Liver (tissue), 8 donors: ENCODE measurements at regions not wholly inside any gene's neighbourhood (a gene's known extent, or its start where the extent isn't known, plus 50 kb on each side); places are given as distances from the start of the nearest gene placed in this dataset.

Source experiments
- DNase-seq: peaks from one replicate; pipeline ENCODE4 v3.0.0-alpha.2; 2017; ENCODE audit warnings: low spot score
- H3K27ac ChIP-seq, 2 donors: one replicate each; pipeline ENCODE4 v1.7.0; 2013; ENCODE audit warnings: inconsistent platforms in 2 of 2, low read length in 2 of 2, control low read depth in 1 of 2, low read depth in 1 of 2, mild to moderate bottlenecking in 1 of 2
- H3K27me3 ChIP-seq, 4 donors: one replicate each; pipeline versions ENCODE4 v1.6.1 to v1.7.0; 2013; ENCODE audit warnings: low read length in 3 of 4, inconsistent platforms in 1 of 4, mild to moderate bottlenecking in 1 of 4, moderate library complexity in 1 of 4; ENCODE audit not compliant: control insufficient read depth in 4 of 4, insufficient read depth in 4 of 4
- H3K36me3 ChIP-seq, 4 donors: one replicate each; pipeline versions ENCODE4 v1.6.1 to v1.7.0; 2013; ENCODE audit warnings: low read length in 3 of 4, mild to moderate bottlenecking in 3 of 4, low read depth in 1 of 4, moderate library complexity in 1 of 4; ENCODE audit not compliant: control insufficient read depth in 4 of 4, insufficient read depth in 3 of 4
- H3K4me1 ChIP-seq, 4 donors: one replicate each; pipeline versions ENCODE4 v1.6.1 to v1.7.0; 2013; ENCODE audit warnings: low read length in 3 of 4, mild to moderate bottlenecking in 3 of 4, moderate library complexity in 1 of 4; ENCODE audit not compliant: control insufficient read depth in 4 of 4, insufficient read depth in 4 of 4
- H3K4me3 ChIP-seq, 3 donors: one replicate each; pipeline versions ENCODE4 v1.6.1 to v1.7.0; 2013; ENCODE audit warnings: low read length in 3 of 3, control low read depth in 1 of 3, low read depth in 1 of 3, mild to moderate bottlenecking in 1 of 3
- H3K9ac ChIP-seq, 2 donors: one replicate each; pipeline ENCODE4 v1.7.0; 2013; ENCODE audit warnings: low read length in 2 of 2, mild to moderate bottlenecking in 2 of 2, moderate library complexity in 2 of 2, control low read depth in 1 of 2, low read depth in 1 of 2
- H3K9me3 ChIP-seq, 4 donors: one replicate each; pipeline versions ENCODE4 v1.6.1 to v1.7.0; 2013; ENCODE audit warnings: low read length in 3 of 4; ENCODE audit not compliant: control insufficient read depth in 4 of 4
- CTCF ChIP-seq: fragments of 150-350 bp; IDR thresholded peaks from 2 replicates; pipeline ENCODE4 v1.5.1; 2017; ENCODE audit warnings: improper control_type of control experiment, low read depth, low read length; ENCODE audit not compliant: missing input control
- EGR1 ChIP-seq, 2 donors: IDR thresholded peaks; 2 replicates each; pipeline ENCODE4 v1.6.1; 2016 to 2018; ENCODE audit warnings: antibody characterized with exemption in 2 of 2, low read depth in 2 of 2
- FOXA1 ChIP-seq: IDR thresholded peaks from 2 replicates; pipeline ENCODE4 v1.6.1; 2016; ENCODE audit warnings: antibody characterized with exemption
- FOXA2 ChIP-seq: IDR thresholded peaks from 2 replicates; pipeline ENCODE4 v1.6.1; 2016; ENCODE audit warnings: antibody characterized with exemption
- HNF4A ChIP-seq, 2 donors: conservative IDR thresholded peaks; 2 replicates each; pipeline ENCODE4 v1.6.1; 2016; ENCODE audit warnings: antibody characterized with exemption in 2 of 2, mild to moderate bottlenecking in 2 of 2
- HNF4G ChIP-seq: IDR thresholded peaks from 2 replicates; pipeline ENCODE4 v1.6.1; 2016; ENCODE audit warnings: antibody characterized with exemption
- JUND ChIP-seq, 2 donors: IDR thresholded peaks; 2 replicates each; pipeline ENCODE4 v1.6.1; 2016; ENCODE audit warnings: antibody characterized with exemption in 2 of 2
- MAX ChIP-seq: IDR thresholded peaks from 2 replicates; pipeline ENCODE4 v1.6.1; 2016; ENCODE audit warnings: antibody characterized with exemption
- NR2F2 ChIP-seq: IDR thresholded peaks from 2 replicates; pipeline ENCODE4 v1.6.1; 2016; ENCODE audit warnings: antibody characterized with exemption
- RAD21 ChIP-seq, 2 donors: IDR thresholded peaks; 2 replicates each; pipeline ENCODE4 v1.6.1; 2016; ENCODE audit warnings: antibody characterized with exemption in 2 of 2, mild to moderate bottlenecking in 2 of 2
- REST ChIP-seq: IDR thresholded peaks from 2 replicates; pipeline ENCODE4 v1.6.1; 2016; ENCODE audit warnings: antibody characterized with exemption, mild to moderate bottlenecking
- RXRA ChIP-seq, 2 donors: IDR thresholded peaks; 2 replicates each; pipeline ENCODE4 v1.6.1; 2017 to 2018; ENCODE audit warnings: antibody characterized with exemption in 2 of 2, mild to moderate bottlenecking in 1 of 2
- SP1 ChIP-seq: IDR thresholded peaks from 2 replicates; pipeline ENCODE4 v1.6.1; 2018; ENCODE audit warnings: antibody characterized with exemption, mild to moderate bottlenecking
- TAF1 ChIP-seq: conservative IDR thresholded peaks from 2 replicates; pipeline ENCODE4 v1.6.1; 2016; ENCODE audit warnings: antibody characterized with exemption, mild to moderate bottlenecking
- YY1 ChIP-seq: IDR thresholded peaks from 2 replicates; pipeline ENCODE4 v1.6.1; 2016; ENCODE audit warnings: antibody characterized with exemption, mild to moderate bottlenecking
- ZBTB33 ChIP-seq: IDR thresholded peaks from 2 replicates; pipeline ENCODE4 v1.6.1; 2016; ENCODE audit warnings: antibody characterized with exemption
- WGBS: extraction: QIAGEN DNeasy Blood & Tissue Kit; methylation state at CpG from one replicate; pipeline ENCODE4 v1.1.7; 2013; 5-methylcytosine and 5-hydroxymethylcytosine counted together
- donor health status: healthy.
- donor health status: healthy.
- donor health status: healthy.
- donor health status: healthy.
- donor health status: healthy.

GRCh38 chr18:43961722-43962121 is 684.4 kb upstream of the SYT4 start:
- Histone ChIP-seq H3K9me3 (no peaks in the 10 kb centered on the region), H3K27ac (no peak overlapping the region), H3K4me1 (no peaks in the 10 kb centered on the region), H3K27me3 (peaks cover 0 to 2% (median 0%) of the 10 kb centered on the region in 4 donors), H3K36me3 (no peaks in the 10 kb centered on the region), H3K9ac (no peak overlapping the region), H3K4me3 (no peak overlapping the region)
- WGBS = 47% methylated on average over 3 of the region's 3 CpGs
- no peak for DNase-seq
- no peak for TF ChIP-seq TAF1
- no peak for TF ChIP-seq FOXA1
- no peak for TF ChIP-seq JUND (IDR thresholded peaks at IDR 0.05)
- no peak for TF ChIP-seq REST
- TF ChIP-seq MAX = no peak
- no peak for TF ChIP-seq CTCF
- TF ChIP-seq FOXA2 = no peak
- TF ChIP-seq NR2F2 = no peak
- no peak for TF ChIP-seq YY1
- TF ChIP-seq HNF4A (conservative IDR thresholded peaks at IDR 0.05) = no peak
- TF ChIP-seq HNF4G = no peak

GRCh38 chr18:43964666-43965065 is 687.4 kb upstream of the SYT4 start:
- no peak for TF ChIP-seq RXRA (IDR thresholded peaks at IDR 0.05)
- TF ChIP-seq ZBTB33 = no peak
- TF ChIP-seq SP1 = no peak
- no peak for TF ChIP-seq HNF4G
- TF ChIP-seq FOXA1 = no peak
- TF ChIP-seq REST = no peak
- no peak for TF ChIP-seq NR2F2
- TF ChIP-seq RAD21 (IDR thresholded peaks at IDR 0.05) = no peak
- TF ChIP-seq CTCF = no peak
- no peak for TF ChIP-seq MAX
- no peak for TF ChIP-seq EGR1 (IDR thresholded peaks at IDR 0.05; ENCODE audit: low read depth in 2 of 2)
- no peaks in the 10 kb centered on the region for H3K36me3 ChIP-seq
- no peak overlapping the region for H3K27ac ChIP-seq
- peaks cover 0 to 2% (median 0%) of the 10 kb centered on the region in 4 donors for H3K27me3 ChIP-seq
- H3K4me1 ChIP-seq = no peaks in the 10 kb centered on the region
- no peak overlapping the region for H3K4me3 ChIP-seq
- WGBS = 97% methylated on average over 1 of the region's 1 CpG
- no peak for DNase-seq
- no peak overlapping the region for H3K9ac ChIP-seq
- H3K9me3 ChIP-seq = no peaks in the 10 kb centered on the region
